ENCODE measurements at regions not wholly inside any gene's neighbourhood (a gene's known extent, or its start where the extent isn't known, plus 50 kb on each side); places are given as distances from the start of the nearest gene placed in this dataset.
"Not testable (repeated sequence)": the region's sequence is repeated elsewhere in the genome, so short reads cannot be mapped to it uniquely, and the experiment has no call there.

DNA sequence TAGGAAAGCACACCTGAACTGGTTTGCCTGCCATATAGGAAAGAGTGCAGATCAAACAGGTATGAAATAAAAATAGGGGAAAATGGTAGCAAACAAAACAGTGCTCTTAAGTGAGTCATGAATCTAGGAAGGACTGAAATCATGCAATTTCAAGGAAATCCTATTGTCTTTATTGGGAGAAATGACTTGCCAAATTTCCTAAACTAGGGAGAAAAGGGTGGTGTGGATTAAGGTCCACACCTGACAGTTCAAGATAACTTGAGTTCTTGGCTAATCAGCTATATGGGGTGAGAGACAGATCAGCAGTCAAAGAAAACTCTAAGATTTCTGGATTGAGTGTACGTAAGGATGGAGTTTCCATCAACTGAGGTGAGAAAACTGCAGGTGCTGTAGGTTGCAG is 101.1 kb downstream of the PRKAB2 start:
- no peak for DNase-seq

DNA sequence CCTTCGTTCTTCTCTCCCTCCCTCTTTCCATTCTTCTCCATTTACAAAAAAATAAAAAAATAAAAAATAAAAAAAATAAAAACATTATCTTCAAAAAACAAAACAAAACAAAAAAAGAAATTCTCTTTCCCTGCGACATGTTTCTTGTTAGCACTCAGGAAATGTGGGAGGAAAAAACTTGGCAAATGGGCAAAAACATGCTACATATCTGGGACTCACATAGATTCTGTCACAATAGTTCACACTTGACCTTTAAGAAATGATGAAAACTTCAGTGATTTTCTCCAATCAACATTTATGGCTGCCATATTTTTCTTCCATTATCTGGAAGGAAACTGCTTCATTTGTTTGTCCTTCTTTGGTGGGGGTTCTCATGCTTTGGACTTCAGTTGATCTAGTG is 109.3 kb downstream of the PRKAB2 start:
- DNase-seq, result no peak

- not testable (repeated sequence) for DNase-seq
Observed at GRCh38 chr1:147061880-147062279, 110.4 kb downstream of the PRKAB2 start.

- DNase-seq, result no peak
Observed at GRCh38 chr1:147053269-147053668, 115.1 kb downstream of the NBPF12 start.

DNA sequence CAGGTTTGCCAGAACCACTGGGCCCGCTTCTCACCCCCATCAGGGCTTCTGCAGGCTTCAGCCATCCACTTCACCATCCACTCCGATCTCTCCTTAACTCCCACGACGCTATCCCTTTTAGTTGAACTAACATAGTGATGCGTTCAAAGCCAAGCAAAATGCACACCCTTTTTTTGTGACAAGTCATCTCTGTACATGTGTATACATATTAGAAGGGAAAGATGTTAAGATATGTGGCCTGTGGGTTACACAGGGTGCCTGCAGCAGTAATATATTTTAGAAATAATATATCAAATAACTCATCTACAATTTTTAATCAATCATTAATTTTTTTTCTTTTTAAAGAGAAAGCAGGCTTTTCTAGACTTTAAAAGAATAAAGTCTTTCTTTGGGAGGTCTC is 114.6 kb downstream of the NBPF12 start:
- no peak for DNase-seq

- DNase-seq, result no peak
Observed at GRCh38 chr1:147052143-147052542, 114.0 kb downstream of the NBPF12 start.

DNA sequence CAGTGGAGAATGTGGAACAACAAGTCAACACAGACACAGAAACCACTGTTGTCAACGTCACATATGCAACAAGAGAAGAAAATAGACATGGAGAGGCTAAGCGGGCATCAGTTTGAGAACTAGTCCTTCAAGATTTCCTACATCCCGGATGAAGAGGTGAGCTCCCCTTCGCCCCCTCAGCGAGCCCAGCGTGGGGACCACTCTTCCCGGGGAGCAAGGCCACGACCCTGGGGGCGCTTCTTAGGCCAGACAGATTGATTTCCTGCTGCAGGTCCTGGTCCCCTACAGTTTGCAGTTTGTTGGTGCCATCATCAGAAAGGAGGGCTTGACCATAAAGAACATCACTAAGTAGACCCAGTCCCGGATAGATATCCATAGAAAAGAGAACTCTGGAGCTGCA is 113.0 kb downstream of the NBPF12 start:
- DNase-seq, result no peak

DNA sequence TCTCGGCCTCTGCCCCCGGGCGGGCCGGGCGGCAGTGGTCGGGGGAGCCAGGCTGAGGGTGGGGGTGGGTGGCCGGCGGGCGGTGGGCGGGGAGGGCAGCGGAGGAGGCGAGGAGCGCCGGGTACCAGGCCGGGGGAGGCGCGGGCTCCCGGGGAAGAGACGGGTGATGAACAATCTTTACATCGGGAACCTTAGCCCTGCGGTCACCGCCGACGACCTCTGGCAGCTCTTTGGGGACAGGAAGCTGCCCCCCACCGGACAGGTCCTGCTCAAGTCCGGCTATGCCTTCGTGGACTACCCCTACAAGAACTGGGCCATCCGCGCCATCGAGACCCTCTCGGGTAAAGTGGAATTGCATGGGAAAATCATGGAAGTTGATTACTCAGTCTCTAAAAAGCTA is 112.5 kb downstream of the NBPF12 start:
- DNase-seq, result no peak

- DNase-seq, result not testable (repeated sequence)
Observed at GRCh38 chr1:147046863-147047394, 108.8 kb downstream of the NBPF12 start.

- no peak for DNase-seq
Observed at GRCh38 chr1:147046189-147046862, 108.2 kb downstream of the NBPF12 start.
